DND-41 (cell line): ENCODE measurements at regions not wholly inside any gene's neighbourhood (a gene's known extent, or its start where the extent isn't known, plus 50 kb on each side); places are given as distances from the start of the nearest gene placed in this dataset.

ENCODE experiments used
- EZH2 ChIP-seq: IDR thresholded peaks from 3 replicates; pipeline ENCODE4 v1.6.1; 2012; ENCODE audit warnings: borderline replicate concordance, low read depth, mild to moderate bottlenecking, moderate library complexity, low read length, inconsistent platforms; ENCODE audit not compliant: severe bottlenecking
- TF ChIP-seq, protein P1 (sequence below): IDR thresholded peaks from 2 replicates; pipeline ENCODE4 v1.5.1; 2012; ENCODE audit warnings: borderline replicate concordance, low read length, moderate library complexity, mild to moderate bottlenecking; ENCODE audit not compliant: poor library complexity, severe bottlenecking; ENCODE audit errors: extremely low read depth

- TF ChIP-seq, protein P1, sequence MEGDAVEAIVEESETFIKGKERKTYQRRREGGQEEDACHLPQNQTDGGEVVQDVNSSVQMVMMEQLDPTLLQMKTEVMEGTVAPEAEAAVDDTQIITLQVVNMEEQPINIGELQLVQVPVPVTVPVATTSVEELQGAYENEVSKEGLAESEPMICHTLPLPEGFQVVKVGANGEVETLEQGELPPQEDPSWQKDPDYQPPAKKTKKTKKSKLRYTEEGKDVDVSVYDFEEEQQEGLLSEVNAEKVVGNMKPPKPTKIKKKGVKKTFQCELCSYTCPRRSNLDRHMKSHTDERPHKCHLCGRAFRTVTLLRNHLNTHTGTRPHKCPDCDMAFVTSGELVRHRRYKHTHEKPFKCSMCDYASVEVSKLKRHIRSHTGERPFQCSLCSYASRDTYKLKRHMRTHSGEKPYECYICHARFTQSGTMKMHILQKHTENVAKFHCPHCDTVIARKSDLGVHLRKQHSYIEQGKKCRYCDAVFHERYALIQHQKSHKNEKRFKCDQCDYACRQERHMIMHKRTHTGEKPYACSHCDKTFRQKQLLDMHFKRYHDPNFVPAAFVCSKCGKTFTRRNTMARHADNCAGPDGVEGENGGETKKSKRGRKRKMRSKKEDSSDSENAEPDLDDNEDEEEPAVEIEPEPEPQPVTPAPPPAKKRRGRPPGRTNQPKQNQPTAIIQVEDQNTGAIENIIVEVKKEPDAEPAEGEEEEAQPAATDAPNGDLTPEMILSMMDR = no peak
- TF ChIP-seq EZH2 = no peak
These were observed 89.8 kb upstream of the GNAI1 start for GRCh38 chr7:80044796-80045195.
